Calu3 (cell line): ENCODE measurements at regions not wholly inside any gene's neighbourhood (a gene's known extent, or its start where the extent isn't known, plus 50 kb on each side); places are given as distances from the start of the nearest gene placed in this dataset.

Experiments used
- BruUV-seq: library from RNA; stranded (reverse); fragments of 400-500 nt; replicated peaks from 2 replicates; lab custom pipeline; 2021; lab: Mats Ljungman, UMichigan
- CTCF ChIA-PET: fragments of 300-600 bp; sonication (Branson Sonifier 250); formaldehyde crosslinking; loops from one replicate; lab custom pipeline; 2022; ENCODE audit warnings: antibody characterized with exemption; lab: Charles Lee
- DNase-seq: peaks from one replicate; pipeline ENCODE4 v3.0.0; 2022
- H3K27ac Mint-ChIP-seq: one replicate; pipeline ENCODE4 v1.8.0; 2022; ENCODE audit warnings: mixed read lengths; ENCODE audit not compliant: unreplicated experiment
- H3K27me3 Mint-ChIP-seq: one replicate; pipeline ENCODE4 v1.8.0; 2022; ENCODE audit warnings: mixed read lengths; ENCODE audit not compliant: unreplicated experiment
- H3K36me3 Mint-ChIP-seq: one replicate; pipeline ENCODE4 v1.8.0; 2022; ENCODE audit warnings: mild to moderate bottlenecking, moderate library complexity, mixed read lengths; ENCODE audit not compliant: insufficient read depth, unreplicated experiment
- H3K4me1 Mint-ChIP-seq: one replicate; pipeline ENCODE4 v1.8.0; 2022; ENCODE audit warnings: mild to moderate bottlenecking, low read depth, mixed read lengths; ENCODE audit not compliant: unreplicated experiment
- H3K4me3 Mint-ChIP-seq: one replicate; pipeline ENCODE4 v1.8.0; 2022; ENCODE audit warnings: mild to moderate bottlenecking, low read depth, moderate library complexity, mixed read lengths; ENCODE audit not compliant: unreplicated experiment
- H3K9me3 Mint-ChIP-seq: one replicate; pipeline ENCODE4 v1.8.0; 2022; ENCODE audit warnings: low read depth, mixed read lengths; ENCODE audit not compliant: unreplicated experiment
- intact Hi-C: fragments of 100-400 bp; cut with micrococcal nuclease; formaldehyde crosslinking; loops from one replicate; pipeline ENCODE4 v1.10.0; 2022; ENCODE audit not compliant: unreplicated experiment
- TF ChIP-seq, protein P1 (sequence below): fragments of 200-600 bp; IDR thresholded peaks from one replicate; pipeline ENCODE4 v1.8.0; 2022; ENCODE audit warnings: antibody characterized with exemption; ENCODE audit not compliant: unreplicated experiment

- TF ChIP-seq, protein P1, sequence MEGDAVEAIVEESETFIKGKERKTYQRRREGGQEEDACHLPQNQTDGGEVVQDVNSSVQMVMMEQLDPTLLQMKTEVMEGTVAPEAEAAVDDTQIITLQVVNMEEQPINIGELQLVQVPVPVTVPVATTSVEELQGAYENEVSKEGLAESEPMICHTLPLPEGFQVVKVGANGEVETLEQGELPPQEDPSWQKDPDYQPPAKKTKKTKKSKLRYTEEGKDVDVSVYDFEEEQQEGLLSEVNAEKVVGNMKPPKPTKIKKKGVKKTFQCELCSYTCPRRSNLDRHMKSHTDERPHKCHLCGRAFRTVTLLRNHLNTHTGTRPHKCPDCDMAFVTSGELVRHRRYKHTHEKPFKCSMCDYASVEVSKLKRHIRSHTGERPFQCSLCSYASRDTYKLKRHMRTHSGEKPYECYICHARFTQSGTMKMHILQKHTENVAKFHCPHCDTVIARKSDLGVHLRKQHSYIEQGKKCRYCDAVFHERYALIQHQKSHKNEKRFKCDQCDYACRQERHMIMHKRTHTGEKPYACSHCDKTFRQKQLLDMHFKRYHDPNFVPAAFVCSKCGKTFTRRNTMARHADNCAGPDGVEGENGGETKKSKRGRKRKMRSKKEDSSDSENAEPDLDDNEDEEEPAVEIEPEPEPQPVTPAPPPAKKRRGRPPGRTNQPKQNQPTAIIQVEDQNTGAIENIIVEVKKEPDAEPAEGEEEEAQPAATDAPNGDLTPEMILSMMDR = no peak
- DNase-seq = no peak
- no peak overlapping the region for H3K4me3 Mint-ChIP-seq
- no TSS peak for BruUV-seq
- H3K36me3 Mint-ChIP-seq = no peaks in the 10 kb centered on the region
- H3K4me1 Mint-ChIP-seq = no peaks in the 10 kb centered on the region
- peaks cover 9% of the 10 kb centered on the region for H3K9me3 Mint-ChIP-seq
- H3K27ac Mint-ChIP-seq = no peak overlapping the region
- intact Hi-C loops = no loop called here
- H3K27me3 Mint-ChIP-seq = no peaks in the 10 kb centered on the region
- CTCF ChIA-PET = no interaction called here
Measured at GRCh38 chr2:66110086-66110485, 324.8 kb upstream of the MEIS1 start.

DNA sequence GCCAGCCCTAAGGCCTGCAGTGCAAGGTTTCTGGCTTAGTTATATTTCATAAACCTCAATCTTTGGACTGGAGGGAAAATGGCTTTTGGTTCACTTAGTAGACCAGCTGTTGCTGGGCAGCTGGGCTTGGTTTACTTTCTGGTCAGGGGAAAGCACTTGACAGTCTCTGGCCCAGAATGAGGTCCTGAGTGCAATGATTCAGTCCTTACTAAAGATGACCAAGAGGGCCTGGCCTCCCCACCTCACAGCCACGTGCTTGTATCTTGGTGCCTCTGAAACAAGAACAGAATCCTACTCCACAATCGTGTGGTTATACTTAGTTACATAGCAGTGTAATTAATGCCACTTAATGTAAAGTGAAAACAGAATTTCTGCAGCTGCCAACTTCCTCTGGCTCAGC is 325.5 kb upstream of the MEIS1 start:
- DNase-seq = no peak
- no peaks in the 10 kb centered on the region for H3K36me3 Mint-ChIP-seq
- H3K27me3 Mint-ChIP-seq = no peaks in the 10 kb centered on the region
- CTCF ChIA-PET = no interaction called here
- intact Hi-C loops = no loop called here
- TF ChIP-seq, protein P1 = no peak
- no TSS peak for BruUV-seq
- no peak overlapping the region for H3K4me3 Mint-ChIP-seq
- no peak overlapping the region for H3K27ac Mint-ChIP-seq
- peaks cover 9% of the 10 kb centered on the region for H3K9me3 Mint-ChIP-seq
- H3K4me1 Mint-ChIP-seq = no peaks in the 10 kb centered on the region

DNA sequence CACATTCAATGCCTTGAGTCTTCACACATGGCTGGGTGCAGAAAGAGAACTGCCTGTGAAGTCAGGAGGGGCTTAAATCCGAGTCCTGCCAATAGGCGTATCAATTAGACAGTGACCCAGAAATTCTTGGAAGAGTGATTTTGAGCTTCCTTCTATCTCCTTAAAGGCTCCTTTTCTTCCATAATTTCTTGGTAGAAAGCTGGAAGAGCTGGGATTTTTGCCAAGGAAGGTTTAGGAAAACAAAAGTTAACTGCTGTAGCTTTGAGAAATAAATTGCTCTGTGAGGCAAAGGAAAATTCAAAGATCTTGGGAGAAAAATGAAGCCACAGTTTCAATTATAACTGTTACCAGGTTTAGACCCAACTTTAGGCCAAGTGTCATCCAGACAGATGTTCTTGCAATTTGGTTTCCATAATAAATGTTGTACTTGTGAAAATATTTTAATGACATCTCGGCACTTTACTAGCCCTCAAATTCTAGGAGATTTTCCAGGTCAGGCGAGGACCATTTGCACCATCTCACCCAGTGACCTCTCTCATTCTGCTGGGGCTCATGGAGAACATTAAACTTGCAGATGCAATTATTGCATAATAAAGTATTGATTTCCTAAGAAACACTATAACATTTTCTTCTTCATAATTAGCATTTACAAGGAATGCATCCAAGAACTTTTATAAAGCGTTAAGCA is 329.7 kb upstream of the MEIS1 start:
- no peaks in the 10 kb centered on the region for H3K36me3 Mint-ChIP-seq
- H3K27me3 Mint-ChIP-seq = no peaks in the 10 kb centered on the region
- TF ChIP-seq, protein P1 = no peak
- BruUV-seq = no TSS peak
- H3K27ac Mint-ChIP-seq = no peak overlapping the region
- no peak for DNase-seq
- CTCF ChIA-PET = no interaction called here
- peaks cover 4% of the 10 kb centered on the region for H3K9me3 Mint-ChIP-seq
- H3K4me1 Mint-ChIP-seq = no peaks in the 10 kb centered on the region
- no peak overlapping the region for H3K4me3 Mint-ChIP-seq
- intact Hi-C loops = no loop called here

DNA sequence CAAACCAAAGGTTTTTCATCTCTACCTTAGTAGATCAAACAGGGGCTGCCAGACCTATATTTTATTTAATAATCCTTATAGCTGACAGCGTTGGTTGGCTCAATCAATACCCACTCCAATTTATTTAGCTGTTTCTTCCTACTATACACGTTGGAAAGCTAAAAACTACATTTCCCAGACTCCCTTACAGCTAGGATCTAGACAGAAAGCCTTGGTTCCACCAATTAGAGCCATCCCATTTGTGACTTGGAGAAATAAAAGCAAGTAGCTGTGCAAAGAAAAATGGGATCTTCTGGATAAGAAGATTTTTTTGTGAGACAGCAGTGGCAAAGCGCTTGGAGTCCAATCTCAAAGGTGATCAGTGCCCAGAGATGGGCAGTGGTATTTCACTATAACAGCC is 331.3 kb upstream of the MEIS1 start:
- H3K9me3 Mint-ChIP-seq = peaks cover 4% of the 10 kb centered on the region
- no peaks in the 10 kb centered on the region for H3K27me3 Mint-ChIP-seq
- no peaks in the 10 kb centered on the region for H3K4me1 Mint-ChIP-seq
- H3K27ac Mint-ChIP-seq = no peak overlapping the region
- H3K36me3 Mint-ChIP-seq = no peaks in the 10 kb centered on the region
- H3K4me3 Mint-ChIP-seq = no peak overlapping the region
- intact Hi-C loops = no loop called here
- TF ChIP-seq, protein P1 = no peak
- DNase-seq = no peak
- BruUV-seq = no TSS peak
- CTCF ChIA-PET = interaction anchor here (0.5 kb wide), 1 partner anchor 673 kb away, joined by 3 read pairs; no protein-coding TSS in a partner anchor
